ENCODE measurements at regions not wholly inside any gene's neighbourhood (a gene's known extent, or its start where the extent isn't known, plus 50 kb on each side); places are given as distances from the start of the nearest gene placed in this dataset.
"Not testable (repeated sequence)": the region's sequence is repeated elsewhere in the genome, so short reads cannot be mapped to it uniquely, and the experiment has no call there.

DNA sequence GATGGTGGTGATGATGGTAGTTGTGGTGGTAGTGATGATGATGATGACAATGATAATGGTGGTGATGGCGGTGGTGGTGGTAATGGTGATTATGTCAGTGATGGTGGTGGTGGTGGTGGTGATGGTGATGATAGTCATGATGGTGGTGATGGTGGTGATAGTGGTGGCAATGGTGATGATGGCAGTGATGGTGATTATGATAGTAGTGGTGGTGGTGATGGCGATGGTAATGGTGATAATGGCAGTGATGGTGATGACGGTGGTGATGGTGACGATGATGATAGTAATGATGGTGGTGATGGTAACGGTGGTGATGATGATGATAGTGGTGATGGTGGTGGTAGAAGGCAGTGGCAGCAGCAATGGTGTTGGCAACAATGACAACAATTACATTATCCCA, 55.3 kb downstream of the RBFOX3 start:
- WGBS, 2 donors = 83 to 87% methylated on average over 5 of the region's 5 CpGs
- DNase-seq (ENCODE audit: low spot score in 2 of 2) = no peak
- no peak for TF ChIP-seq POLR2A (IDR thresholded peaks at IDR 0.05)
- TF ChIP-seq, protein P1, sequence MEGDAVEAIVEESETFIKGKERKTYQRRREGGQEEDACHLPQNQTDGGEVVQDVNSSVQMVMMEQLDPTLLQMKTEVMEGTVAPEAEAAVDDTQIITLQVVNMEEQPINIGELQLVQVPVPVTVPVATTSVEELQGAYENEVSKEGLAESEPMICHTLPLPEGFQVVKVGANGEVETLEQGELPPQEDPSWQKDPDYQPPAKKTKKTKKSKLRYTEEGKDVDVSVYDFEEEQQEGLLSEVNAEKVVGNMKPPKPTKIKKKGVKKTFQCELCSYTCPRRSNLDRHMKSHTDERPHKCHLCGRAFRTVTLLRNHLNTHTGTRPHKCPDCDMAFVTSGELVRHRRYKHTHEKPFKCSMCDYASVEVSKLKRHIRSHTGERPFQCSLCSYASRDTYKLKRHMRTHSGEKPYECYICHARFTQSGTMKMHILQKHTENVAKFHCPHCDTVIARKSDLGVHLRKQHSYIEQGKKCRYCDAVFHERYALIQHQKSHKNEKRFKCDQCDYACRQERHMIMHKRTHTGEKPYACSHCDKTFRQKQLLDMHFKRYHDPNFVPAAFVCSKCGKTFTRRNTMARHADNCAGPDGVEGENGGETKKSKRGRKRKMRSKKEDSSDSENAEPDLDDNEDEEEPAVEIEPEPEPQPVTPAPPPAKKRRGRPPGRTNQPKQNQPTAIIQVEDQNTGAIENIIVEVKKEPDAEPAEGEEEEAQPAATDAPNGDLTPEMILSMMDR (IDR thresholded peaks at IDR 0.05) = no peak
- intact Hi-C loops (cut with DNase I; ENCODE audit: low total_unique reads) = no loop called here
- no peak overlapping the region for H3K4me3 ChIP-seq (ENCODE audit: low read depth, poor library complexity, severe bottlenecking)

DNA sequence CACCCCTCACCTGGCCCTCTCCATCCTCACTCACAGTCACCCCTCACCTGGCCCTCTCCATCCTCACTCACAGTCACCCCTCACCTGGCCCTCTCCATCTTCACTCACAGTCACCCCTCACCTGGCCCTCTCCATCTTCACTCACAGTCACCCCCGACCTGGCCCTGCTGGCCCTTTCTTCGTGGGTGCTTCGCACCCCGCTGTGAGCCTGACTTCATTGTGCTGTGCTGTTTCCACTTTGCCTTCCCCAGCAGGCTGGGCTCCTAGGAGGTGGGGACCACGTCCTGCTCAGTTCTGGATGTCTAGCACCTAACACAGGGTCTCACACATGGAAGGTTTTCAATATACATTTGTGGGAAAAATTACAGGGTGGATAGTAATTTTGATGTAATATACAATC, 56.5 kb downstream of the RBFOX3 start:
- DNase-seq (ENCODE audit: low spot score in 2 of 2); H3K4me3 ChIP-seq (ENCODE audit: low read depth, poor library complexity, severe bottlenecking): not testable (repeated sequence)
- intact Hi-C loops (cut with DNase I; ENCODE audit: low total_unique reads) = loop anchor here (5.0 kb wide), 1 partner anchor 102 kb away; no protein-coding TSS in a partner anchor
- WGBS, 2 donors = 83 to 90% methylated on average over 5 of the region's 5 CpGs

DNA sequence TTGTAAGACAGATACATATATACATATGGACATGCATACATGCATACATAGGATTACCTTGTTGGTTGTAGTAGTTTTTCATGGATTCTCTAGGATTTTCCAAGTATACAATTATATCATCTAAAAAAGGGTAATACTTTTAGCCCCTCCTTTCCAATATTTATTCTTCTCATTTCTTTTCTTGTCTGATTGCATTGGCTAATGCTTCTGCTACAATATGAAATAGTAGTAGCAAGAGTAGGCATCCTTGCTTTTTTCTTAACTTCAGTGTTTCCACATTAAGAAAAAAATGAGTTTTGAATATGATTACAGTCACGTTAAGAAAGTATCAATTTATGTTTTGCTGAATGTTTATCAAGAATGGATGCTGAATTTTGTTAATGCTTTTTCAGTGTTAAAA, 58.0 kb downstream of the RBFOX3 start:
- no peak overlapping the region for H3K4me3 ChIP-seq (ENCODE audit: low read depth, poor library complexity, severe bottlenecking)
- no peak for DNase-seq (ENCODE audit: low spot score in 2 of 2)
- 80 to 91% methylated on average over 1 of the region's 1 CpG for WGBS, 2 donors
- intact Hi-C loops (cut with DNase I; ENCODE audit: low total_unique reads) = loop anchor here (5.0 kb wide), 1 partner anchor 101 kb away; no protein-coding TSS in a partner anchor
- TF ChIP-seq POLR2A (IDR thresholded peaks at IDR 0.05) = no peak
- TF ChIP-seq, protein P1 (IDR thresholded peaks at IDR 0.05) = no peak

DNA sequence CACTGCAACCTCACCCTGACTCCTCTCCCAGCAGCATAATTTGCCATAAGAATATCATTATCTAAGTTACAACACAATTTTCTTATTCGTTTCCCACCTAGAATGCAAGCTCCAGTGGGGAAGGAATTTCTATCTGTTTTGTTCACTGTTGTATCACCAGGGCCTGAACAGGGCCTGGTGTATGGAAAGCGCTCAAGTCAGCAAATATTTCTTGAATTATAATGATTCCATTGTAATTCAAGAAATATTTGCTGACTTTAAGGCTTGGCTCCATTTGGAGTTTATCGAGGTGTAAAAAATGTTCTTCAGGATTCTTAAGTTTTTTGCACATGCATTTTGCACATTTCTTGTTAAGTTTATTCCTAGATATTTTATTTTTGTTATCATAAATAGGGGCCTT, 58.4 kb downstream of the RBFOX3 start:
- intact Hi-C loops (cut with DNase I; ENCODE audit: low total_unique reads) = loop anchor here (5.0 kb wide), 1 partner anchor 100 kb away; no protein-coding TSS in a partner anchor
- no peak for TF ChIP-seq POLR2A (IDR thresholded peaks at IDR 0.05)
- TF ChIP-seq, protein P1 (IDR thresholded peaks at IDR 0.05) = no peak
- no peak overlapping the region for H3K4me3 ChIP-seq (ENCODE audit: low read depth, poor library complexity, severe bottlenecking)
- 87 to 88% methylated on average over 3 of the region's 3 CpGs for WGBS, 2 donors
- no peak for DNase-seq (ENCODE audit: low spot score in 2 of 2)

DNA sequence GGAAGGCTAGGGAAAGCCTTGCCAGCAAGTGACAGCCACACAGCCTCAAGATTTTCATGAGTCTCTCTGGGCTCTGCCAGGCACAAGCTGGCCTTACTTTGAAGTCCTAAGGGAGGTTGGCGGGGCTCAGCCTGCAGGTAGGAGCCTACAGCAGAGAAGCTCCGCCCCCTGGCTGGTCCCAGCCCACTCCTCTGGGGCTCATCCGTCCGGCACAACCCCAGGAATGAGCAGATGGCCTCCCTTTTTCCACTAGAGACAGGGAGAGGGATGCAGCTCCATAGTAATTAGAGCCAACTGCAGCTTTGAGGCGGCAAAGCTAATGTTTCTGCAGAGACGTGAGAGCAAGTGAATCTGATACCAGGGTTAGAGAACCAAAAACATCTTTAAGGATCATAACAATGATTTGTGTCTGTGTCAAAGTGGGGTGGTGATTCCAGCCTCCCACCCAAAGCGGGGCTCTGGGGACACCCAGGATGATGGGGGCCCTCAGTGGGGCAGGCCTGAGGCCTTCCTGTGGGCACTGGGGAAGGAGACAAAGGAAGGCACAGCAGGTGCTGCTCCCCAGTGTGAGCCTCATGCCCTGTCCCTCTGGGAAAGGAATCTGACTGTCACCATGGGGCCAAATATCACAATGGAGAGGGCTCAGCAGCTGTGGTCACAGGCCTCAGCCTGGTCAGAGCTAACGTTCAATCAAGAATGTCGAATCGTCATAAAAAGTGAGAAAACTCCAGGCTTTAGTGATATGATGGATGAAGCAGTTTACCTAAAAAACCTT, 61.5 kb downstream of the RBFOX3 start:
- intact Hi-C loops (cut with DNase I; ENCODE audit: low total_unique reads) = no loop called here
- WGBS, 2 donors = 64 to 65% methylated on average over 10 of the region's 10 CpGs
- TF ChIP-seq, protein P1 (IDR thresholded peaks at IDR 0.05) = no peak
- TF ChIP-seq POLR2A (IDR thresholded peaks at IDR 0.05) = no peak
- H3K4me3 ChIP-seq (ENCODE audit: low read depth, poor library complexity, severe bottlenecking) = no peak overlapping the region
- DNase-seq (ENCODE audit: low spot score in 2 of 2) = no peak

DNA sequence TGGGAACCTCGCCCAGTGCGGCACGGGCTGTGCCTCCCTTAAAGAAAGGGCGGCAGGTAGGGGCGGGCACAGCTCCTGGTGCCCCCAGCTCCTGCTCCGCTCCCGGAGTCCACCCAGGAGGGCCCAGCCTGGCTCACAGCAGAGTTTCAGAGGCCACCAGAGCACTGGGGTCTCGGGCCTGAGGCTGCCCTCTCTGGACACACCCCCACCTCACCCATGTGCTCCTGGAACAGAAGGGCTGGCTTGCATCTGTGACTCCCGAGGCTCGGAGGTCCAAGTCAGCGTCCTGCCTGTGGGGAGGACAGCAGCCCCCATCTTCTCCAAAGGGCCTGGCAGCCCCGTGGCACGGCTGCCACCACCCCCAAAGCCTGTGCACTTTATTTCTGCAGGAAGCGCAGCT, 62.7 kb downstream of the RBFOX3 start:
- intact Hi-C loops (cut with DNase I; ENCODE audit: low total_unique reads) = no loop called here
- no peak for TF ChIP-seq POLR2A (IDR thresholded peaks at IDR 0.05)
- TF ChIP-seq, protein P1 (IDR thresholded peaks at IDR 0.05) = no peak
- no peak overlapping the region for H3K4me3 ChIP-seq (ENCODE audit: low read depth, poor library complexity, severe bottlenecking)
- DNase-seq (ENCODE audit: low spot score in 2 of 2) = no peak
- WGBS, 2 donors = 74 to 77% methylated on average over 13 to 14 of the region's 14 CpGs
